HL-60 (cell line): ENCODE measurements at regions not wholly inside any gene's neighbourhood (a gene's known extent, or its start where the extent isn't known, plus 50 kb on each side); places are given as distances from the start of the nearest gene placed in this dataset.
A peak's percentile ranks its signal among the peaks of the same experiment; 100 is the strongest.

Experiments used
- DNase-seq, 2 experiments: peaks; one replicate each; pipeline ENCODE4 v3.0.0-alpha.2; 2010 to 2020; ENCODE audit warnings: low read depth in 1 of 2, low spot score in 1 of 2
- H3K27ac ChIP-seq: fragments of 250-450 bp; sonication (Bioruptor Pico); replicated peaks from 2 replicates; pipeline ENCODE4 v1.5.1; 2020; ENCODE audit warnings: mild to moderate bottlenecking, moderate library complexity
- H3K27me3 ChIP-seq: fragments of 250-450 bp; sonication (Bioruptor Pico); 2 replicates; pipeline ENCODE4 v1.5.1; 2021; ENCODE audit warnings: mild to moderate bottlenecking, moderate library complexity; ENCODE audit not compliant: insufficient read depth, poor library complexity, severe bottlenecking
- H3K4me3 ChIP-seq: replicated peaks from 2 replicates; pipeline ENCODE4 v1.5.1; 2011; ENCODE audit warnings: mild to moderate bottlenecking, control low read depth, low read length; ENCODE audit not compliant: insufficient read depth
- CTCF ChIP-seq: IDR thresholded peaks from one replicate; pipeline ENCODE4 v1.5.1; 2011; ENCODE audit warnings: low read length, control low read depth, inconsistent platforms; ENCODE audit not compliant: insufficient read depth
- GABPA ChIP-seq: IDR thresholded peaks from 2 replicates; pipeline ENCODE4 v1.6.1; 2012; ENCODE audit warnings: low read depth
- POLR2AphosphoS5 ChIP-seq: IDR thresholded peaks from 2 replicates; pipeline ENCODE4 v1.6.1; 2012; ENCODE audit warnings: low read depth
- REST ChIP-seq: IDR thresholded peaks from 2 replicates; pipeline ENCODE4 v1.6.1; 2012; ENCODE audit warnings: low read depth; ENCODE audit not compliant: insufficient replicate concordance
- SPI1 ChIP-seq: IDR thresholded peaks from 2 replicates; pipeline ENCODE4 v1.6.1; 2012; ENCODE audit warnings: low read depth, mild to moderate bottlenecking, borderline replicate concordance

- no peak overlapping the region for H3K27ac ChIP-seq
- no peak overlapping the region for H3K4me3 ChIP-seq
- no peak for TF ChIP-seq GABPA
- no peak for TF ChIP-seq SPI1
- TF ChIP-seq REST, result no peak
- no peak for TF ChIP-seq CTCF
- TF ChIP-seq POLR2AphosphoS5, result no peak
- no peaks in the 10 kb centered on the region for H3K27me3 ChIP-seq
- DNase-seq, result peak in 1 of 2 experiments; percentile 5
Measured at GRCh38 chr7:106767078-106767477, 98.0 kb upstream of the PIK3CG start.

GRCh38 chr7:106767498-106768323, 97.4 kb upstream of the PIK3CG start:
- no peak overlapping the region for H3K4me3 ChIP-seq
- no peak for TF ChIP-seq GABPA
- H3K27ac ChIP-seq, result no peak overlapping the region
- DNase-seq, result no peak
- no peaks in the 10 kb centered on the region for H3K27me3 ChIP-seq

GRCh38 chr7:106768324-106768751, 96.7 kb upstream of the PIK3CG start:
- no peak for DNase-seq
- H3K27me3 ChIP-seq, result no peaks in the 10 kb centered on the region
- H3K27ac ChIP-seq, result no peak overlapping the region
- H3K4me3 ChIP-seq, result no peak overlapping the region
- TF ChIP-seq GABPA, result no peak
- no peak for TF ChIP-seq CTCF
- TF ChIP-seq REST, result no peak
- no peak for TF ChIP-seq SPI1
- no peak for TF ChIP-seq POLR2AphosphoS5

- no peak overlapping the region for H3K4me3 ChIP-seq
- no peaks in the 10 kb centered on the region for H3K27me3 ChIP-seq
- TF ChIP-seq REST (no peak), SPI1 (no peak), GABPA (no peak), POLR2AphosphoS5 (no peak)
- DNase-seq, result no peak
- no peak overlapping the region for H3K27ac ChIP-seq
Measured at GRCh38 chr7:106770191-106770590, 94.9 kb upstream of the PIK3CG start.
